RWPE2 (cell line): ENCODE measurements at regions not wholly inside any gene's neighbourhood (a gene's known extent, or its start where the extent isn't known, plus 50 kb on each side); places are given as distances from the start of the nearest gene placed in this dataset.

Experiments
- ATAC-seq: fragments of 200-7000 bp; cut with Tn5 transposase; 3 replicates; pipeline ENCODE4 v1.9.1; 2021; ENCODE audit warnings: low read depth
- DNase-seq: peaks from one replicate; pipeline ENCODE4 v3.0.0-alpha.2; 2020; ENCODE audit warnings: low spot score
- H3K27ac ChIP-seq: fragments of 450-650 bp; 2 replicates; pipeline ENCODE4 v1.5.1; 2017; ENCODE audit warnings: mild to moderate bottlenecking; ENCODE audit not compliant: poor library complexity, severe bottlenecking
- H3K27me3 ChIP-seq: fragments of 250-450 bp; sonication (Bioruptor Pico); 2 replicates; pipeline ENCODE4 v1.5.1; 2021; ENCODE audit warnings: mild to moderate bottlenecking, moderate library complexity; ENCODE audit not compliant: insufficient read depth, poor library complexity, severe bottlenecking
- H3K36me3 ChIP-seq: fragments of 250-450 bp; sonication (Bioruptor Pico); 2 replicates; pipeline ENCODE4 v1.5.1; 2020; ENCODE audit warnings: low read depth, mild to moderate bottlenecking, moderate library complexity
- H3K4me1 ChIP-seq: fragments of 250-450 bp; sonication (Bioruptor Pico); 2 replicates; pipeline ENCODE4 v1.5.1; 2021; ENCODE audit warnings: mild to moderate bottlenecking, moderate library complexity; ENCODE audit not compliant: insufficient read depth, poor library complexity, severe bottlenecking
- H3K4me3 ChIP-seq: fragments of 250-450 bp; sonication (Bioruptor Pico); 2 replicates; pipeline ENCODE4 v1.5.1; 2021; ENCODE audit warnings: mild to moderate bottlenecking, moderate library complexity; ENCODE audit not compliant: severe bottlenecking
- H3K9me3 ChIP-seq: fragments of 250-450 bp; sonication (Bioruptor Pico); 2 replicates; pipeline ENCODE4 v1.5.1; 2021; ENCODE audit warnings: mild to moderate bottlenecking, moderate library complexity; ENCODE audit not compliant: severe bottlenecking
- TF ChIP-seq, protein P1 (sequence below): fragments of 450-650 bp; IDR thresholded peaks from one replicate; pipeline ENCODE4 v1.5.1; 2017; ENCODE audit warnings: mild to moderate bottlenecking, moderate library complexity; ENCODE audit not compliant: poor library complexity, severe bottlenecking

DNA sequence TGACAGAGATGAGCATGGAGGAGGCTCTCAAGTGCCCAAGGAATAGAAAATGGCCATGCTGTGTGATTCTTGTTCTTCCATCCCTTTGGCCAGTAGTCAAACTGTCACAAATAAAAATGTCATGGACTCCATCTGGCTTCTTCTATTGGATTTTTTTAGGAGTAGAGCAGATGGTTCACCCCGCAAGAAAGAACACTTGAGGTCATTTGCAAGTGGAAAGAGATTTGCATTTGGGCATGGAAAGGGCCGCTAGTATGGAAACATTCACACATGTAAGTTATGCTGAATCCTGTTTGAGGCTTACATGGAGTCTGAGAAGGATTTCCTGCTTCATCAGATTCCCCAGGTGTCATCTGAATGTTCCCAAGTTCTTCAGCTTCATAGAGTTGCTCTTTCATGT lies 53.1 kb upstream of the CFAP161 start:
- TF ChIP-seq, protein P1, sequence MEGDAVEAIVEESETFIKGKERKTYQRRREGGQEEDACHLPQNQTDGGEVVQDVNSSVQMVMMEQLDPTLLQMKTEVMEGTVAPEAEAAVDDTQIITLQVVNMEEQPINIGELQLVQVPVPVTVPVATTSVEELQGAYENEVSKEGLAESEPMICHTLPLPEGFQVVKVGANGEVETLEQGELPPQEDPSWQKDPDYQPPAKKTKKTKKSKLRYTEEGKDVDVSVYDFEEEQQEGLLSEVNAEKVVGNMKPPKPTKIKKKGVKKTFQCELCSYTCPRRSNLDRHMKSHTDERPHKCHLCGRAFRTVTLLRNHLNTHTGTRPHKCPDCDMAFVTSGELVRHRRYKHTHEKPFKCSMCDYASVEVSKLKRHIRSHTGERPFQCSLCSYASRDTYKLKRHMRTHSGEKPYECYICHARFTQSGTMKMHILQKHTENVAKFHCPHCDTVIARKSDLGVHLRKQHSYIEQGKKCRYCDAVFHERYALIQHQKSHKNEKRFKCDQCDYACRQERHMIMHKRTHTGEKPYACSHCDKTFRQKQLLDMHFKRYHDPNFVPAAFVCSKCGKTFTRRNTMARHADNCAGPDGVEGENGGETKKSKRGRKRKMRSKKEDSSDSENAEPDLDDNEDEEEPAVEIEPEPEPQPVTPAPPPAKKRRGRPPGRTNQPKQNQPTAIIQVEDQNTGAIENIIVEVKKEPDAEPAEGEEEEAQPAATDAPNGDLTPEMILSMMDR: no peak
- H3K4me1 ChIP-seq: no peaks in the 10 kb centered on the region
- no peak for DNase-seq
- no peak overlapping the region for H3K27ac ChIP-seq
- ATAC-seq: no peak
- no peaks in the 10 kb centered on the region for H3K36me3 ChIP-seq
- no peak overlapping the region for H3K4me3 ChIP-seq
- H3K9me3 ChIP-seq: no peaks in the 10 kb centered on the region
- no peaks in the 10 kb centered on the region for H3K27me3 ChIP-seq

DNA sequence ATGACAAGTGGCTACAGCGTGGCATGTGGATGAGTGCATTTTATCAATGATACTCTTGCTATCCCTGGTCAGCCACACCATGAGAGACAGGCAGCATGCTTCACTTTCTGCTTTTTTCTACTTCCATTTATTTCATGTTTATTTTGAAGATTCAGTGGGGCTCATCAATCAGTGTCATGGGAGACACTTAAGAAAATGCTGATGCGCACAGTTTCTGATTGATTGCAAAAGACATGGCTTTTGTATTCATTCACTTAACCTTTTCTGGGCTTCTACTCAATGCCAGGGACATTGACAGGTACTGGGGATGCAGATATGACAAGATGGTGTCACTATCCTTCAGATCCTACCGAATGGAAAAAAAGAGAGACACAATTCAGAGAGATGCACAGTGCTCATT lies 50.9 kb upstream of the CFAP161 start:
- Histone ChIP-seq H3K9me3 (no peaks in the 10 kb centered on the region), H3K27me3 (no peaks in the 10 kb centered on the region), H3K36me3 (no peaks in the 10 kb centered on the region), H3K4me1 (no peaks in the 10 kb centered on the region), H3K27ac (no peak overlapping the region), H3K4me3 (no peak overlapping the region)
- TF ChIP-seq, protein P1: no peak
- no peak for DNase-seq
- ATAC-seq: no peak
